Activated CD8-positive, alpha-beta memory T cell treated with anti-CD3 and anti-CD28 coated beads, Interleukin-2, amount 10 ng/mL, durations not matched to agents 7 days and 5 days (primary cell): ENCODE measurements at regions not wholly inside any gene's neighbourhood (a gene's known extent, or its start where the extent isn't known, plus 50 kb on each side); places are given as distances from the start of the nearest gene placed in this dataset.

Experiments
- ATAC-seq: fragments of 150-1000 bp; cut with Tn5 transposase; one replicate; pipeline ENCODE4 v1.10.0; 2021; ENCODE audit warnings: moderate library complexity
- CTCF ChIA-PET: fragments of 350-600 bp; sonication (Branson Sonifier 250); formaldehyde crosslinking; loops from one replicate; lab custom pipeline; 2021; ENCODE audit warnings: antibody characterized with exemption; lab: Charles Lee
- DNase-seq: peaks from one replicate; pipeline ENCODE4 v3.0.0-alpha.2; 2020
- H3K27ac Mint-ChIP-seq: one replicate; pipeline ENCODE4 v1.8.0; 2021; ENCODE audit warnings: mild to moderate bottlenecking, mixed read lengths
- H3K27me3 Mint-ChIP-seq: one replicate; pipeline ENCODE4 v1.8.0; 2021; ENCODE audit warnings: mixed read lengths
- H3K36me3 Mint-ChIP-seq: one replicate; pipeline ENCODE4 v1.8.0; 2021; ENCODE audit warnings: mild to moderate bottlenecking, mixed read lengths
- H3K4me1 Mint-ChIP-seq: one replicate; pipeline ENCODE4 v1.8.0; 2021; ENCODE audit warnings: mixed read lengths
- H3K4me3 Mint-ChIP-seq: one replicate; pipeline ENCODE4 v1.8.0; 2021; ENCODE audit warnings: mild to moderate bottlenecking, moderate library complexity, mixed read lengths
- H3K9me3 Mint-ChIP-seq: one replicate; pipeline ENCODE4 v1.8.0; 2022; ENCODE audit warnings: low read depth, mixed read lengths

DNA sequence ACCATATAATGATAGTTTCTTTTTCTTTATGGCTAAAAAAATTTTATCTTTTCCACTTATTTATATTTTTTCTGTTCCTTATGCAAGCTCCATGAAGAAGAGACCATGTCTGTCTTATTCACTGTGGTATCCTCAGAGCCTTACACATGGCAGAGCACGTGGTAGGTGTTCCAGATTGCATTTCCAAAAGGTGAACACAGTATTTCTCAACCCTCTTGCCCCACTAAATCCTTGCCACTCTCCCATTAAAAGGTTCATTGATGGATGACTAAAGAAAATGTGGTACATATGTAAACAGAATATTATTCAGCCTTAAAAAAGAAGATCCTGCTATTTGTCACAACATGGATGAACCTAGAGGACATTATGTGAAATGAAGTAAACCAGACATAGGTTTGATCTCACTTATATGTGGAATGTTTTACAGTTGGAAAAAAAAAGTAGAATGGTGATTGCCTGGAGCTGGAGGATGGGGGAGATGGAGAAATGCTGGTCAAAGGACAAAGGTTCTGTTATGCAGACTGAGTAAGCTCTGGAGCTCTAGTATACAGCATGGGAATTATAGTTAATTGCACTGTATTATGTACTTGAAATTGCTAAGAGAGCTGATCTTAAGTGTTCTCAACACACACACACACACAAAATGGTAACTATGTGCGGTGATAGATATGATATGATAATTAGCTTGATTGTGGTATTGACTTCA lies 266.7 kb downstream of the CNTN3 start:
- no peak for DNase-seq
- Mint-ChIP-seq H3K27me3 (no peaks in the 10 kb centered on the region), H3K27ac (no peak overlapping the region), H3K9me3 (peaks cover 8% of the 10 kb centered on the region), H3K4me1 (no peaks in the 10 kb centered on the region), H3K36me3 (no peaks in the 10 kb centered on the region), H3K4me3 (no peak overlapping the region)
- CTCF ChIA-PET, result no interaction called here
- ATAC-seq, result no peak

GRCh38 chr3:74346896-74347295 lies 267.6 kb downstream of the CNTN3 start:
- no peak for DNase-seq
- Mint-ChIP-seq H3K4me1 (no peaks in the 10 kb centered on the region), H3K9me3 (peaks cover 7% of the 10 kb centered on the region), H3K27me3 (no peaks in the 10 kb centered on the region), H3K4me3 (no peak overlapping the region), H3K27ac (no peak overlapping the region), H3K36me3 (no peaks in the 10 kb centered on the region)
- no peak for ATAC-seq
- CTCF ChIA-PET, result no interaction called here

DNA sequence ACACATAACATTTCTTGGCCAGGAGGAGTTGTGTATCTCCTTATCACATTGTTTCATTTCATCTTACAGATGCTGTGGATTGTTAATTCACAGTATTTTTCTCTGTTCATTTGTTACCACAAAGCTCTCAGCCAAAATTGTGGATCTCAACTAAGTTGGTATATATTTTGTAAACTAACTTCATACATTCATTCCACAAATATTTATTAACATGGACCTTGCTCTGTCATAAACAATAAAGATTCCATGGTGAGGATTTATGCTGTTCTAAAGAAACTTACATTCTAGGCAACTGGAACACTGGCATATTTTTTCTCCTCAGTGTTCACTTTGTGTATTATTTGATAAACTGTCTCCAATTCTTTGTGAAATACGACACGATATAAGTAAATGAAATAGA lies 268.8 kb downstream of the CNTN3 start:
- Mint-ChIP-seq H3K27me3 (no peaks in the 10 kb centered on the region), H3K4me1 (no peaks in the 10 kb centered on the region), H3K9me3 (peaks cover 5% of the 10 kb centered on the region), H3K27ac (no peak overlapping the region), H3K36me3 (no peaks in the 10 kb centered on the region), H3K4me3 (no peak overlapping the region)
- CTCF ChIA-PET, result no interaction called here
- ATAC-seq (no peak), DNase-seq (no peak)

- H3K4me3 Mint-ChIP-seq, result no peak overlapping the region
- ATAC-seq (no peak), DNase-seq (no peak)
- CTCF ChIA-PET, result no interaction called here
- H3K4me1 Mint-ChIP-seq, result no peaks in the 10 kb centered on the region
- no peaks in the 10 kb centered on the region for H3K27me3 Mint-ChIP-seq
- no peaks in the 10 kb centered on the region for H3K36me3 Mint-ChIP-seq
- H3K9me3 Mint-ChIP-seq, result peaks cover 8% of the 10 kb centered on the region
- H3K27ac Mint-ChIP-seq, result no peak overlapping the region
Measured at GRCh38 chr3:74344865-74345440, 269.5 kb downstream of the CNTN3 start.

- H3K36me3 Mint-ChIP-seq, result no peaks in the 10 kb centered on the region
- no peak overlapping the region for H3K27ac Mint-ChIP-seq
- H3K4me3 Mint-ChIP-seq, result no peak overlapping the region
- peaks cover 8% of the 10 kb centered on the region for H3K9me3 Mint-ChIP-seq
- CTCF ChIA-PET, result no interaction called here
- DNase-seq (no peak), ATAC-seq (no peak)
- no peaks in the 10 kb centered on the region for H3K4me1 Mint-ChIP-seq
- H3K27me3 Mint-ChIP-seq, result no peaks in the 10 kb centered on the region
Measured at GRCh38 chr3:74343391-74343790, 271.1 kb downstream of the CNTN3 start.

- CTCF ChIA-PET, result no interaction called here
- Mint-ChIP-seq H3K27ac (no peak overlapping the region), H3K27me3 (no peaks in the 10 kb centered on the region), H3K4me3 (no peak overlapping the region), H3K9me3 (peaks cover 8% of the 10 kb centered on the region), H3K36me3 (no peaks in the 10 kb centered on the region), H3K4me1 (no peaks in the 10 kb centered on the region)
- ATAC-seq (no peak), DNase-seq (no peak)
Measured at GRCh38 chr3:74338998-74339397, 275.5 kb downstream of the CNTN3 start.

GRCh38 chr3:74332165-74332564 lies 282.3 kb downstream of the CNTN3 start:
- H3K36me3 Mint-ChIP-seq, result no peaks in the 10 kb centered on the region
- CTCF ChIA-PET, result no interaction called here
- no peaks in the 10 kb centered on the region for H3K27me3 Mint-ChIP-seq
- peaks cover 5% of the 10 kb centered on the region for H3K9me3 Mint-ChIP-seq
- no peak for ATAC-seq
- no peaks in the 10 kb centered on the region for H3K4me1 Mint-ChIP-seq
- H3K27ac Mint-ChIP-seq, result no peak overlapping the region
- DNase-seq, result no peak
- H3K4me3 Mint-ChIP-seq, result no peak overlapping the region

- no peak for DNase-seq
- Mint-ChIP-seq H3K9me3 (peaks cover 5% of the 10 kb centered on the region), H3K36me3 (no peaks in the 10 kb centered on the region), H3K27ac (no peak overlapping the region), H3K27me3 (no peaks in the 10 kb centered on the region), H3K4me1 (no peaks in the 10 kb centered on the region), H3K4me3 (no peak overlapping the region)
- no peak for ATAC-seq
- CTCF ChIA-PET, result no interaction called here
Measured at GRCh38 chr3:74331711-74332110, 282.7 kb downstream of the CNTN3 start.

- Mint-ChIP-seq H3K4me1 (no peaks in the 10 kb centered on the region), H3K9me3 (peaks cover 5% of the 10 kb centered on the region), H3K27ac (no peak overlapping the region), H3K27me3 (no peaks in the 10 kb centered on the region), H3K36me3 (no peaks in the 10 kb centered on the region), H3K4me3 (no peak overlapping the region)
- ATAC-seq, result no peak
- no peak for DNase-seq
- CTCF ChIA-PET, result no interaction called here
Measured at GRCh38 chr3:74329096-74329495, 285.4 kb downstream of the CNTN3 start.

DNA sequence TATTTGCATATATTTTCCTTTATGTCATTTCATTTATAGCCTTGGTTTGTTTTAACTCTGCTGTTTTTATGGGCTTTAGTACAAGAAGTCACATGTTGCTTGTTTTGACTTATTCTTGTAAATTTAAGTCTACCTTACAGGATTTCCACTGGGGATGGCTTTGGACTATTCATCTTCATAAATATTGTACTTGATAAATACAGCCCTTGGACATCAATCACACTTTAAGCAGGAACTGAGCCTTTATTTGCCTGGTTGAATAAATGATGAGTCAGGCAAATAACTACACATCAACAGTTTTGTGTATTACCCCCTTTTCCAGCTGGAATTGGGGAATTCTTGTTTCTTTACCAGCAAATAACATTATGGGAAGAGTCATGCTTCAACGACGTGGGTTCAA lies 286.0 kb downstream of the CNTN3 start:
- Mint-ChIP-seq H3K36me3 (no peaks in the 10 kb centered on the region), H3K4me1 (no peaks in the 10 kb centered on the region), H3K9me3 (peaks cover 5% of the 10 kb centered on the region), H3K27me3 (no peaks in the 10 kb centered on the region), H3K4me3 (no peak overlapping the region), H3K27ac (no peak overlapping the region)
- CTCF ChIA-PET, result no interaction called here
- no peak for DNase-seq
- no peak for ATAC-seq

DNA sequence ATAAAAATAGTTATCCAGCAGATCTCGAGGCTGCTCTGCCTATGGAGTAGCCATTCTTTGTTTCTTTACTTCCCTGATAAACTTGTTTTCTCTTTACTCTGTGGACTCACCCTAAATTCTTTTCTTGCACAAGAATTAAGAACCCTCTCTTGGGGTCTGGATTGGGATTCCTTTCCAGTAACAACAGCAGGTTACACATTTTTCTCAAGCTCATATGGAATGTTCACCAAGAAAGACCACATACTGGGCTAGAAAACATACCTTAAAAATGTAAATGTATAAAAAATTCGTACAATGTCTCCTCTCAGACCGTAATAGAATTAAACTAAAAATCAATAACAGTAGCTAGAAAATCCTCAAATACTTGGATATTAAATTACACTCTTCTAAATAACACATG lies 299.2 kb downstream of the CNTN3 start:
- Mint-ChIP-seq H3K4me1 (no peaks in the 10 kb centered on the region), H3K27me3 (no peaks in the 10 kb centered on the region), H3K4me3 (no peak overlapping the region), H3K36me3 (no peaks in the 10 kb centered on the region), H3K9me3 (peaks cover 15% of the 10 kb centered on the region), H3K27ac (no peak overlapping the region)
- DNase-seq (no peak), ATAC-seq (no peak)
- CTCF ChIA-PET, result no interaction called here

GRCh38 chr3:74314696-74315095 lies 299.8 kb downstream of the CNTN3 start:
- Mint-ChIP-seq H3K4me1 (no peaks in the 10 kb centered on the region), H3K9me3 (peaks cover 15% of the 10 kb centered on the region), H3K27ac (no peak overlapping the region), H3K4me3 (no peak overlapping the region), H3K36me3 (no peaks in the 10 kb centered on the region), H3K27me3 (no peaks in the 10 kb centered on the region)
- DNase-seq (no peak), ATAC-seq (no peak)
- CTCF ChIA-PET, result no interaction called here

- CTCF ChIA-PET, result no interaction called here
- no peak overlapping the region for H3K27ac Mint-ChIP-seq
- H3K36me3 Mint-ChIP-seq, result no peaks in the 10 kb centered on the region
- ATAC-seq (no peak), DNase-seq (no peak)
- H3K27me3 Mint-ChIP-seq, result no peaks in the 10 kb centered on the region
- no peak overlapping the region for H3K4me3 Mint-ChIP-seq
- H3K4me1 Mint-ChIP-seq, result no peaks in the 10 kb centered on the region
- peaks cover 9% of the 10 kb centered on the region for H3K9me3 Mint-ChIP-seq
Measured at GRCh38 chr3:74309716-74310115, 304.7 kb downstream of the CNTN3 start.

GRCh38 chr3:74304424-74304823 lies 310.0 kb downstream of the CNTN3 start:
- Mint-ChIP-seq H3K9me3 (no peaks in the 10 kb centered on the region), H3K27ac (no peak overlapping the region), H3K27me3 (no peaks in the 10 kb centered on the region), H3K4me3 (no peak overlapping the region), H3K4me1 (no peaks in the 10 kb centered on the region), H3K36me3 (no peaks in the 10 kb centered on the region)
- DNase-seq, result no peak
- ATAC-seq, result no peak
- CTCF ChIA-PET, result no interaction called here
